Esophagus squamous epithelium (tissue), 4 donors: ENCODE measurements at regions not wholly inside any gene's neighbourhood (a gene's known extent, or its start where the extent isn't known, plus 50 kb on each side); places are given as distances from the start of the nearest gene placed in this dataset.

ENCODE experiments used
- POLR2A ChIP-seq, 4 donors: fragments of 450-650 bp; IDR thresholded peaks; one replicate each; pipeline ENCODE4 v1.6.1; 2017; ENCODE audit warnings: antibody characterized with exemption in 4 of 4, mild to moderate bottlenecking in 4 of 4, moderate library complexity in 3 of 4
- TF ChIP-seq, protein P1 (sequence below), 6 experiments: fragments of 450-650 bp in 4 of 6; fragments of 200-600 bp in 2 of 6; sonication (generic) in 2 of 6; IDR thresholded peaks; one replicate each; pipeline ENCODE4 v1.5.1; 2016 to 2019; ENCODE audit warnings: antibody characterized with exemption in 6 of 6, mild to moderate bottlenecking in 4 of 6, moderate library complexity in 4 of 6

DNA sequence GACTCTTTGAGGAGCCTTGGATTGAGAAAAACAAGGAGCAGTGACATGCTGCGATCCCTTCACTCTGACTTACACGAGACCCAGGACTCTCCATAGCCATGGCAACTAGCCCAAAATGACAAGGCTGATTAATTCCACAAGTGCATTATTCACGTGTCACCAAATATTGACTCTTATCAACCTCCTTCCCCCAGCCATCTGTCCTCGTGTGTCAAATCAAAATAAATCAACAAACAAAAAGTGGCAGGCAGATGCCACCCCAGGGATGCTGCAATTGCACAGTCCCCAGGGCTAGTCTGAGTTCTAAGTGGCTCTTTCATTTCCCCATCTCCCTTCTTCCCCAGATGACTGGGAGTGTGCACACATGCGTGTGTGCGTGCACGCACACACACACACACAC is 104.9 kb downstream of the AQP9 start:
- TF ChIP-seq, protein P1, sequence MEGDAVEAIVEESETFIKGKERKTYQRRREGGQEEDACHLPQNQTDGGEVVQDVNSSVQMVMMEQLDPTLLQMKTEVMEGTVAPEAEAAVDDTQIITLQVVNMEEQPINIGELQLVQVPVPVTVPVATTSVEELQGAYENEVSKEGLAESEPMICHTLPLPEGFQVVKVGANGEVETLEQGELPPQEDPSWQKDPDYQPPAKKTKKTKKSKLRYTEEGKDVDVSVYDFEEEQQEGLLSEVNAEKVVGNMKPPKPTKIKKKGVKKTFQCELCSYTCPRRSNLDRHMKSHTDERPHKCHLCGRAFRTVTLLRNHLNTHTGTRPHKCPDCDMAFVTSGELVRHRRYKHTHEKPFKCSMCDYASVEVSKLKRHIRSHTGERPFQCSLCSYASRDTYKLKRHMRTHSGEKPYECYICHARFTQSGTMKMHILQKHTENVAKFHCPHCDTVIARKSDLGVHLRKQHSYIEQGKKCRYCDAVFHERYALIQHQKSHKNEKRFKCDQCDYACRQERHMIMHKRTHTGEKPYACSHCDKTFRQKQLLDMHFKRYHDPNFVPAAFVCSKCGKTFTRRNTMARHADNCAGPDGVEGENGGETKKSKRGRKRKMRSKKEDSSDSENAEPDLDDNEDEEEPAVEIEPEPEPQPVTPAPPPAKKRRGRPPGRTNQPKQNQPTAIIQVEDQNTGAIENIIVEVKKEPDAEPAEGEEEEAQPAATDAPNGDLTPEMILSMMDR (IDR thresholded peaks at IDR 0.05): no peak
- no peak for TF ChIP-seq POLR2A (IDR thresholded peaks at IDR 0.05)
